Stomach (tissue), 8 donors: ENCODE measurements at regions not wholly inside any gene's neighbourhood (a gene's known extent, or its start where the extent isn't known, plus 50 kb on each side); places are given as distances from the start of the nearest gene placed in this dataset.

Experiments
- DNase-seq, 2 donors: peaks; one replicate each; pipeline versions ENCODE4 v3.0.0 to v3.0.0-alpha.2; 2013 to 2019
- H3K27ac ChIP-seq, 5 donors: fragments of 200-600 bp in 4 of 5; sonication (generic) in 4 of 5; one replicate each; pipeline ENCODE4 v1.5.1; 2013 to 2019; ENCODE audit warnings: mild to moderate bottlenecking in 1 of 5, moderate library complexity in 1 of 5
- H3K27me3 ChIP-seq, 3 donors: fragments of 200-600 bp; sonication (generic); one replicate each; pipeline ENCODE4 v1.5.1; 2017 to 2019; ENCODE audit warnings: mixed run types in 1 of 3
- H3K36me3 ChIP-seq, 4 donors: fragments of 200-600 bp; sonication (generic); 1 replicate in 3 of 4; 2 replicates in 1 of 4; pipeline ENCODE4 v1.5.1; 2016 to 2019
- H3K4me1 ChIP-seq, 4 donors: fragments of 200-600 bp; sonication (generic); one replicate each; pipeline ENCODE4 v1.5.1; 2016 to 2019
- H3K4me3 ChIP-seq, 4 donors: fragments of 200-600 bp; sonication (generic) in 3 of 4; one replicate each; pipeline ENCODE4 v1.5.1; 2016 to 2019; ENCODE audit warnings: mild to moderate bottlenecking in 1 of 4
- H3K9me3 ChIP-seq, 4 donors: fragments of 200-600 bp; sonication (generic); one replicate each; pipeline ENCODE4 v1.5.1; 2016 to 2019
- CTCF ChIP-seq, 7 experiments: fragments of 450-650 bp in 4 of 7; fragments of 200-600 bp in 3 of 7; sonication (generic) in 3 of 7; IDR thresholded peaks; one replicate each; pipeline ENCODE4 v1.5.1; 2016 to 2019; ENCODE audit warnings: antibody characterized with exemption in 7 of 7, control low read depth in 2 of 7, mild to moderate bottlenecking in 1 of 7
- EP300 ChIP-seq: sonication (generic); formaldehyde crosslinking; IDR thresholded peaks from one replicate; pipeline ENCODE4 v1.6.1; 2017; ENCODE audit warnings: antibody characterized with exemption
- POLR2A ChIP-seq, 4 donors: fragments of 450-650 bp; IDR thresholded peaks; one replicate each; pipeline ENCODE4 v1.6.1; 2016; ENCODE audit warnings: antibody characterized with exemption in 4 of 4, control low read depth in 2 of 4, mild to moderate bottlenecking in 1 of 4, moderate library complexity in 1 of 4
- POLR2AphosphoS5 ChIP-seq, 3 donors: sonication (generic); formaldehyde crosslinking; IDR thresholded peaks; one replicate each; pipeline ENCODE4 v1.6.1; 2016; ENCODE audit warnings: antibody characterized with exemption in 3 of 3
- WGBS, 5 donors: extraction: QIAGEN DNeasy Blood & Tissue Kit in 3 of 5; methylation state at CpG; one replicate each; pipeline versions ENCODE4 v1.1.5 to v1.1.7; 2013 to 2018; 5-methylcytosine and 5-hydroxymethylcytosine counted together
- intact Hi-C: fragments of 100-400 bp; cut with DNase I; formaldehyde crosslinking; loops from one replicate; pipeline ENCODE4 v1.15.1; 2023; ENCODE audit warnings: low total_unique reads
- small RNA-seq, 4 donors: library from RNA; depleted of rRNA; stranded (forward); fragments of <200 nt; gene quantifications; one replicate each; pipeline ENCODE3, GENCODE V24; 2016
- donor health status: healthy with polysubstance abuse.
- donor health status: Bipolar disorder and iron deficiency.
- donor health status: healthy.

- no peak for DNase-seq
- H3K27ac ChIP-seq = no peak overlapping the region
- peaks cover 0 to 9% (median 0%) of the 10 kb centered on the region in 3 donors for H3K27me3 ChIP-seq
- intact Hi-C loops = no loop called here
- H3K36me3 ChIP-seq = no peaks in the 10 kb centered on the region
- no peaks in the 10 kb centered on the region for H3K4me1 ChIP-seq
- TF ChIP-seq EP300 (no peak), POLR2A (IDR thresholded peaks at IDR 0.05) (no peak), CTCF (IDR thresholded peaks at IDR 0.05) (no peak), POLR2AphosphoS5 (IDR thresholded peaks at IDR 0.05) (no peak)
- H3K4me3 ChIP-seq = no peak overlapping the region
- 63 to 93% (median 73%) methylated on average over 1 of the region's 1 CpG for WGBS, 5 donors
- H3K9me3 ChIP-seq = no peaks in the 10 kb centered on the region
These were observed 105.6 kb downstream of the LLPH start for GRCh38 chr12:66024949-66025348.

- no peak overlapping the region for H3K4me3 ChIP-seq
- TF ChIP-seq EP300 = no peak
- no peak for TF ChIP-seq POLR2AphosphoS5 (IDR thresholded peaks at IDR 0.05)
- no peak for TF ChIP-seq POLR2A (IDR thresholded peaks at IDR 0.05)
- no peak for TF ChIP-seq CTCF (IDR thresholded peaks at IDR 0.05)
- WGBS, 5 donors = 85 to 93% (median 86%) methylated on average over 12 of the region's 12 CpGs
- H3K36me3 ChIP-seq = no peaks in the 10 kb centered on the region
- intact Hi-C loops = no loop called here
- no peak overlapping the region for H3K27ac ChIP-seq
- H3K27me3 ChIP-seq = peaks cover 0 to 18% (median 9%) of the 10 kb centered on the region in 3 donors
- no peaks in the 10 kb centered on the region for H3K4me1 ChIP-seq
- no peak for DNase-seq
- H3K9me3 ChIP-seq = no peaks in the 10 kb centered on the region
These were observed 110.1 kb downstream of the LLPH start for GRCh38 chr12:66020481-66020880.

- Histone ChIP-seq H3K36me3 (no peaks in the 10 kb centered on the region), H3K4me1 (no peaks in the 10 kb centered on the region), H3K27ac (no peak overlapping the region), H3K9me3 (no peaks in the 10 kb centered on the region), H3K4me3 (no peak overlapping the region), H3K27me3 (peaks cover 0 to 9% (median 9%) of the 10 kb centered on the region in 3 donors)
- no peak for DNase-seq
- intact Hi-C loops = no loop called here
- WGBS, 5 donors = 34 to 56% (median 53%) methylated on average over 2 of the region's 2 CpGs
- TF ChIP-seq CTCF (IDR thresholded peaks at IDR 0.05) = no peak
- no peak for TF ChIP-seq EP300
- no peak for TF ChIP-seq POLR2A (IDR thresholded peaks at IDR 0.05)
- no peak for TF ChIP-seq POLR2AphosphoS5 (IDR thresholded peaks at IDR 0.05)
These were observed 112.8 kb downstream of the LLPH start for GRCh38 chr12:66017736-66018135.

Small RNA genes lying in the stretch of these regions (small RNA-seq; reads per million reads assigned to genes)
- gene MIR6074 (0 reads per million in 4 donors), gene RNA5SP362 (0 reads per million in 4 donors)
